HG02759 (cell line): ENCODE measurements at regions not wholly inside any gene's neighbourhood (a gene's known extent, or its start where the extent isn't known, plus 50 kb on each side); places are given as distances from the start of the nearest gene placed in this dataset.

Source experiments
- ATAC-seq: cut with Tn5 transposase; IDR thresholded peaks from one replicate; pipeline ENCODE4 v1.9.1; 2021; ENCODE audit warnings: mild to moderate bottlenecking, moderate library complexity; ENCODE audit not compliant: unreplicated experiment

GRCh38 chr11:29783506-29783905, 233.3 kb downstream of the KCNA4 start:
- ATAC-seq, result no peak

GRCh38 chr11:29782447-29782846, 234.4 kb downstream of the KCNA4 start:
- ATAC-seq, result no peak

- ATAC-seq, result no peak
Observed at GRCh38 chr11:29781268-29781667, 235.6 kb downstream of the KCNA4 start.

- ATAC-seq, result no peak
Observed at GRCh38 chr11:29780756-29781155, 236.1 kb downstream of the KCNA4 start.

- ATAC-seq, result no peak
Observed at GRCh38 chr11:29773656-29774264, 243.1 kb downstream of the KCNA4 start.

- no peak for ATAC-seq
Observed at GRCh38 chr11:29756871-29757270, 260.0 kb downstream of the KCNA4 start.

- ATAC-seq, result no peak
Observed at GRCh38 chr11:29755474-29755873, 261.4 kb downstream of the KCNA4 start.

GRCh38 chr11:29751618-29752017, 265.2 kb downstream of the KCNA4 start:
- no peak for ATAC-seq

- ATAC-seq, result no peak
Observed at GRCh38 chr11:29750392-29750791, 266.4 kb downstream of the KCNA4 start.

GRCh38 chr11:29734287-29734686, 282.5 kb downstream of the KCNA4 start:
- no peak for ATAC-seq

GRCh38 chr11:29713831-29714320, 303.0 kb downstream of the KCNA4 start:
- no peak for ATAC-seq

- ATAC-seq, result no peak
Observed at GRCh38 chr11:29712616-29713015, 304.2 kb downstream of the KCNA4 start.

GRCh38 chr11:29707924-29708323, 308.9 kb downstream of the KCNA4 start:
- no peak for ATAC-seq

- ATAC-seq, result no peak
Observed at GRCh38 chr11:29685361-29685760, 331.5 kb downstream of the KCNA4 start.

GRCh38 chr11:29682856-29683255, 334.0 kb downstream of the KCNA4 start:
- no peak for ATAC-seq

GRCh38 chr11:29679996-29680395, 336.8 kb downstream of the KCNA4 start:
- ATAC-seq, result peak; percentile 89

- no peak for ATAC-seq
Observed at GRCh38 chr11:29676993-29677392, 339.8 kb downstream of the KCNA4 start.

GRCh38 chr11:29669310-29669709, 347.5 kb downstream of the KCNA4 start:
- no peak for ATAC-seq

GRCh38 chr11:29657709-29658108, 359.1 kb downstream of the KCNA4 start:
- no peak for ATAC-seq

- no peak for ATAC-seq
Observed at GRCh38 chr11:29656597-29656996, 360.2 kb downstream of the KCNA4 start.

GRCh38 chr11:29645373-29645772, 371.5 kb downstream of the KCNA4 start:
- no peak for ATAC-seq

GRCh38 chr11:29641201-29641600, 375.6 kb downstream of the KCNA4 start:
- no peak for ATAC-seq

- no peak for ATAC-seq
Observed at GRCh38 chr11:29634744-29635143, 382.1 kb downstream of the KCNA4 start.
